CD4-positive, alpha-beta T cell treated with Interleukin-4 for 1 hour (primary cell): ENCODE measurements at regions not wholly inside any gene's neighbourhood (a gene's known extent, or its start where the extent isn't known, plus 50 kb on each side); places are given as distances from the start of the nearest gene placed in this dataset.

ENCODE experiments used
- DNase-seq, 2 donors: peaks; one replicate each; pipeline ENCODE4 v3.0.0-alpha.2; 2020 to 2022

DNA sequence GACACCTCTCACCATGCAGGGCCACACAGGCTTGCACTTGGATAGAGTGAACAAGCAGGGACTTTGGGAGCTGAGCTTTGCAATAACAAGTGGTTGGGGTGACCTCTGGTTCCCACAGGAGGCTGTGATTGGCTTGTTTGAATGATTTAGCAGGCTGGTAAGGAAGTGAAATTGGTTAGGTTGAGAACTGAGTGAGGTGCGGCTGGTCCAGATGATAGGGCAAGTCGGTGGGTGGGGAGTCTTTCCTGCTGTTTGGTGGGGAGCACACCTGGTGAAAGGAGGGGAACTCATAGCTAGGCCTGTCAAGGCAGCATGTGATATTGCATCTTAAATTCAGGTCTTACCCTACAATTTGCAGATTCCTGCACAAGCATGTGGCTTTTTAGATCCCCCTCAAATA is 794.6 kb upstream of the ZNF608 start:
- DNase-seq: no peak

DNA sequence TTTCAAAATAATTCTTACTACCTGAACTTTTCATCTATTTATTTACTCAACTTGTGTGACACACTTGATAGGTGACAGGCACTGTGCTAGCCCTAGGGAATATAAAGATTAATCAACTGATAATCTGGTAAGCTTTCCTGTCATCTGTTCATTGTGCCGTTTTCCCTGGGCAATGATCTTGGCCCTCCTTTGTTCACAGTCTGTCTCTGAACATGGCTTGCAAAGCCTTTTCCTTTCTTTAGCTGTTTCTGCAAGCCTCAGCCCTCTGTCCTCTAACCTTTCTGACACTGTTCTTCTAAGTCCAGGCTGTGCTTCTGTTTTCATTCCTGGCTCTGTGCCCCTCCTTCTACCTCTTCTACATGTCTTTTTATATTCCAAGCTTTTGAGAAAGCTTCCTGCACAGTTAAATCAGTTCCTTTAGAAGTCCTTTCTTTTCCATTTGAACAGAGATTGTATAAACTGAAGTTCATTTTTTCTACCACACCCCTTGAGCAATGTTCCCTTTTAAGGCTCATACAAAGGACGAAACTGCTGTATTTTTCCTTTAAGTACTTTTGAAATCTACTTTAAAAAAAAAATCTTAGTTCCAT is 803.0 kb upstream of the ZNF608 start:
- no peak for DNase-seq

DNA sequence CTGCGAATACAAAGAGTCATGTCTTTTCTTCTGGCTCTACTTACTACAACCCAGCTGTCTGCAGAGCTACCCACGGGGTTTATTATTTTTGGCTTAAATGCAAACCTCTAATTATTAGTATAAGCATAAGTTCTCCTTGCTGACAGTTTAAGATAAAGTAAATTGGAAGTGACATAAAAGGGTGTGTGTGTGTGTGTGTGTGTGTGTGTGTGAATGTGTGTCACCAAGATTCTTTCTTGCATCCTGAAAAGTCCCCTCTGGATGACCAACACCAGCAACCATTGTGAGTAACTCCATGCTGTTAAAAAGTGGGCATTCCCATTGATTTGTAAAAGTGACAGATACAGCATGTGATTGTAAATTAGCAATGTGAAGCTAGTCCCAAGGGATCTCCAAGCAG is 803.8 kb upstream of the ZNF608 start:
- DNase-seq: no peak

DNA sequence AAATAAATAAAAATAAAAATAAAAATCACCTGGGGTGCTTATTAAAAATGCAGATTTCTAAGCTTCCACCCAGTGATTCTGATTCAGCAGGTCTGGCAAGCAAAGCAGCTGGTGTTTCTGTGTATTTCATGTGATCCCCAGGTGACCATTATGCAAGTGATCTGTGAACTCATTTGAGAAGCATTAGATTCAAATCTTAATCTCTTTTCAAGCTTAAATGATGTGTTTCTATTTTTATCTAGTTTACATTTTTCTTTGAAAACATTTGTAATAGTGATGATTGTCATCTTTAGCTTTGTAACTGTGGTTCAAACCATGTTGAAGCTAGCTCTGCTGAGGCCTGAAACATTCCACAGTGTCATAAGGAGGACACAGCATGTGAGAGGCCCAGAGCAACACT is 804.8 kb upstream of the ZNF608 start:
- no peak for DNase-seq

DNA sequence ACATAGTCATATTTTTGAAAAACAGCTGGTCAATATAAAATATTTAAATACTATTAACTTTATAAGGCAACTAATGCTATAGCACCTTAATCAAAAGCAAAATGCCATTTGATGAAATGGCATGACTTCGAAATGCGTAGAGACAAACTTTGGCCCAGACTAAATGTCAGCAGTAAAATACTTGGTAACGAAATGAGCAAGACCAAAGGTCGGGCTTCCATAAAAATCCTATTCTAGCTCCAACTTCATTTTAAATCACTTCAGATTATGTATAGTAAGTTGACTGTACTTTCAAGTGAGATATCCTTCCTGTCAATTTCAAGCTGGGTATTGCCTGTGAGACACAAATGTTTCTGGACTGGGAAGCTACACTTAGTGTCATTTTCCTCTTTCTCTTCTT is 805.4 kb upstream of the ZNF608 start:
- no peak for DNase-seq

DNA sequence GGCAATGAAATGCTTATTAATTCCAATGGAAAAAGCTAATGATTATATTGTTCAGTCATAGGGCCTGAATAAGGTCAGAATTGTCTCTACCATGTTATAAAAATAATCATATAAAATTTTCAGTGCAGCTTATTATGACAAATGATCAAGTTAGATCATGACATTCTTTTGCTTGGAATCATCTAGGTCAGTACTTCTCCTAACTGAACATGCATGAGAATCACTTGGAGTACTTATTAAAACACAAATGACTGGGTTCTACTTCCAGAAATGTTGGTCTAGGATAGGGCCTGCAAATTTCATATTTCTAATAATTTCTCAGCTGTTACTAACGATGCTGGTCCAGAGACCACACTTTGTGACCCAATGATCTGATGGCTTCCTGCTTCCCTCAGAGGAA is 806.0 kb upstream of the ZNF608 start:
- no peak for DNase-seq

DNA sequence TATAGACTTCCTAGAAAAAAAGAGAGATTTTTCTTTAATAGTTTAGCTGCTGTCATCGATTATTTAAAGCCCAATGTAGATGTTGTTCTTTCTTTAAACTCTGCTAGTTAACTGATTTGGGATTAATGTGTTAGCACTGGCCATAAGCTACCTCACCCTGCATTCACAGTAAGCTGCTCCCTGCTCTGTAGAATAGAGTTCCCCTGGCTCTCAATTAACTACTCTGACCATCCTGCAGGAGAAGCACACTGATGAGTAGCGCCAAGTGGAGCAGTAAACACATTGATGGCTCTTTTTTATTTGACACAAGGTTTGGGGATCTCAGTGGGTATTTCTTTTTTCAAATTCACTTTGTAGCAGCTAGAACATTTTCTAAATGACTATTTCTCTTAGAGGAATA is 807.9 kb upstream of the ZNF608 start:
- DNase-seq: no peak

DNA sequence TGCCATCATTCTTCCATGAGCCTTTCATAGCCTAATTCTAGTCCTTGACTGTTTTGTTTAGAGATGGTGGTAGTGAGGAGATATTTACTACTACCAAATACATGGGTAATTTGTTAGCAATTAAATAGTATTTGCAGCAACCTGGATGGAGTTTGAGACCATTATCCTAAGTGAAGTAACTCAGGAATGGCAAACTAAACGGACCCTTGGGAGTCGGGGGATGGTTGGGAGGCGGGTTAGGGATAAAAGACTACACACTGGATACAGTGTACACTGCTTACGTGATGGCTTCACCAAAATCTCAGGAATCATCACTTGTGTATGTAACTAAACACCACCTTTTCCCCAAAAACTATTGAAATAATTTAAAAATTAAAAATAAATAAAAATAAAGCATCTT is 809.2 kb upstream of the ZNF608 start:
- DNase-seq: no peak

DNA sequence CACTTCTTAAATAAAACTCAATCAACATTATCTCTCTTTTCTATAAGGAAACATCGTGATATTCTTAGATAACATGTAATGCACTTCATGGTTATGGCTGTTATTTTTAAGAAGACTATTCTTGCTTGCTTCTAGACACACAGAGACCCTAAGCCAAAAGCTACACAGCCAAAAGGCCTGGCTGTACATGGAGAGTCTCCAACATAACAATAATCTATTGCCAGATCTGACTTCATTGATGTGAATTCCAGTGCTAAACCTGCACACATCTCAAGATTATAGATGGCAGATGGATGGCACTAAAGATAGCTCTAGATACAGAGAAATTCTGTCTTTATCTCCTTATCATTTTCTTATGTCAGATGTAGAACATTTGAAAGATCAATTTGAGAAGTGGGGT is 811.6 kb upstream of the ZNF608 start:
- DNase-seq: no peak

DNA sequence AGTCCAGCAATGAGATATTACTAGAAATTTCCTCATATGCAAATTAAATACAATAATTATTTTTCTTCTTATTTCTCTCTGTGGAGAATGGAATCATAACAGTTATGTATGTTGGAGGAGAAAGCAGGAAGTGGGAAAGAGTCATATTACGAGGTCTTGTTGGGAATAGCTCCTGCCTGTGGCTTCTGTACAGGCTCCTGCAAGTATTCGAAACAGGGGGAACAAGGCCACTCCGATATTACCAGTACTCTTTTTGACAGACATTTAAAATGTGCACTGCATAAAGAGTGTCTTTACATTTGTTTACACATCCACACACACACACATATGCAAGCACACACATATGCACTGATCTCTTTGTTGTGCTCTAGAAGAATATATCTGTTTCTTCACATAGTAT is 812.0 kb upstream of the ZNF608 start:
- DNase-seq: no peak

DNA sequence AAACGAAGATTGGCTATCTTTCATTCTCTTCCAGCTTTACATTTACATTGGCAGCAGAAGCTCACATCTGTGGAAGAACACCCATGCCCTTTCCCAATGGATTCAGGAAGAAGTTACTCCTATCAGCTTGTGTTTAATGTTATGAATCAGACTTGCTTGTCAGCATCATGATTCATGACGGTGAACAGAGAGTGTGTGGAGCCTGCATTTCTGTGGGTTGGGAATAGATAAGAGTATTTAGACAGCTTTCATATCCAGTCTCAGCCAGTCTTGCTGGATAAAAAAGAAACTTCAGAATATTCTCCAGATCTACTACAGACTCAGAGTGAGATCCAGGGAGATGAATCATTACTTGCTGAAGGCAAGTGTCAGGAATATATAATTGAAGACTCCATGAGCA is 812.9 kb upstream of the ZNF608 start:
- DNase-seq: no peak

DNA sequence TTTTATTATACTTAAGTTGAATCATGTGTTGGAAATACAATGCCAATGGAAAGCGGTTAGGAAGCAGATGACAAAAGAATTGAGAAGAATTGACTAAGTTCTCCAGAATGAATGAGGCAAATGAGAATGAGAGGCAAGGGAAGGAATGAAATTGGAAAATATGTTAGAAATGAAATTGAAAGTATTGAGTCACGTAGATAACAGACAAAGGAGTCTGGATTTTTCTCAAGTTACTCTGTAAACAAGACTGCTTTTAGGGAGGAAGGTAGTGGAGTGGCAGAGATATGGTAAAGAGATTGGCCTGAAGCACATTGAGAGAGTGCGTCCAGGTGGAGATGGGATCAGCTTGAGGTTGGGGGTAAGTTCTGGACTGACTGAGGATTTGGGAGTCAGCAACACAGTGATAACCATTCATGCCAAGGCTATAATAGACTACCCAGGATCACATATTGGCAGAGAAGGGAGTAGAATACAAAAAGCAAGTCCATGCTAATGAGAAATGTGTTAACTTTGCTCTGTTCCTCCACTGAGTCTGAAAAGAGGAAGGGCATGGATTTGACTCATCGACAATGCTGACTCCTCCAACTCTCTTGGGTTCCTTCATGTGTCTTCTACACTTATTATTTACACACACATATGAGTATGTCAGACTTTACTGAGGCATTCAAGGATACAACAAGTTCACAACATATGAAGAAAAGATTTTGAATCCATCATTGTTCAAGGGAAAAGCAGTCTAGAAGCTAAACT is 814.2 kb upstream of the ZNF608 start:
- no peak for DNase-seq

DNA sequence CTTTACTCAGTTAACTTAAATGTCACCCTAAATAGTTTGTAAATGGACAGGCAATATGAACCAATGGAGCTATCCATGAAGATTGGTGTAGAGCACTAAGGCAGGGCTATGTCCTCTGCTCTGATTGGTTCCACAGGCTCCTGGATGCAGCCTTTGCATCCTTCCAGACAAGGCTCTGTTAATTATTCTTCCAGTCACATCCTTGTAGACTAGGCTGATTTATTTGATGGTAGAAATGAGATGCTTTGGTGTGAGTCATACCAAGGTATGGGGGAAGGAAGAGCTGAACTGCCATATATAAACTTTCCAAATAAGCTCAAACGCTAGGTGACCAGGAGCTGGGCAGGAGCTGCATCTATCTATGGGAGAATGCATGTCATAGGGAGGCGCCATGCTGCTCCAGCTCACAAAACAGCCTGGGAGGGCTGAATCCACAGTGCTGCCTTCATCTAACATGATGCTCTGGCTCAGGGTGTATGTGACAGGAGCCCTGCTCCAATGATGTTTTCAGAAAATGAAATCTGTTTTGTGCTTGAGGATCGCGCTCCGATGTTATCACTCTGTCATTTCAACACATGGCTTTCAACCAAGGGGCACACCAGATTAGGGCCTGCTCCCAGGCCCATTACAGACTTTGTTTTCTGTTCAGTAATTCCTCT is 818.0 kb upstream of the ZNF608 start:
- DNase-seq: no peak

DNA sequence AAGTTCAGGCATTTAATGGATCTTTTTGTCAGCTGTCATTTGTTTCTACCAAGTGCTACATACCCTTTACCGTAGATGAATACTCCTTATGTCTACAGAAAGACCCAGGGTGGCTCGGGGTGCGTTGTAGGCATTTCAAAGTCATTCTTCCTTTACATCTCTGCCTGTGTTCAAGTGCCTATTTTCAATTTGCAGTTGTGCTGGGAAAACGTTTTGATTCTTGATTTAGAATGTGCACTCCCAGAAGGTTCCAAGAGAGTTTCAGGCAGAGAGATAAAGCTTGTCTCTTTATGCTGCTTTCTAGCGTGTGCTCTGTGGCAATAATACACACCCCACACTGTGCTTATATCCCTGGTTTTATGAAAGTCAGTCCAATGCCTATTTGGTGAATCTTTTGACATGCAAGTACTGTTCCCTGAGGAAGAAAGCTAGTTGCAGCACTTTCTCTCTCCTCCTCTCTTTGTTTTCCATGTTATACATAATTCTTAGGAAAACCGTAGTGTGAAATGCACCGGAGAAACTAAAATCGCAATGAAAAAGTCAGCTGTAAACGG is 828.1 kb upstream of the ZNF608 start:
- DNase-seq: no peak

DNA sequence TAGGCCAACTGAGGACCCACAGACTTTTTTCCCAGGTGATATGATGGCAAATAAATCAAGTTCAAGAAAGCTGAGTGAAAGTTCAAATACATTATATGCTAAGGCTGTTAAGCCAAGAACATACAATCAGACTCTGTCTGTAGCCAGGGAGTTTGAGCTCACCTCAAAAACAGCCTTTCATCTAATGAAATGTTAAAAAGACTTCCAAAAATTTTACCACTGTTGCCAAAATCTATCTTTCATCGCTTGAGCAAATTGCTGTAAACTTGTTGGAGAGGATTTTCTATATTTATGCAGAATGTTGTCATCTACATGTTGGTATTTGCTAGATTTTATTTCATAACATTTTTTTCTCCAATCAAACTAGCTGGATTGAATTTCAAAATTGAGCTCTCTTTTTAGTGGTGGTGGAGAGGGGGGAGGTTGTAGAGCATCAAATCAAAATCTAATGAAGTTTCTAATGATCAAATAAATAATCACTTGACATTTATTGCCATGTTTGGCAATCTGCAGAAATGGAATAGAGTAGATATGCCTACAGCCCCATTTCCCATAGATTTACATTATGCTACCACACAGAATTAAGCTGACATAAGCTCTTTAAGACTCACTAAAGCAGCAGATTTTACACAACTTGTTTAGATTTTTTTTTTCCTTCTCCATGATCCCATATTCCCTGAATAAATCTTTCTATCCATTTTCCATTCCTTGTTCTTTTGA is 828.9 kb upstream of the ZNF608 start:
- DNase-seq: no peak

DNA sequence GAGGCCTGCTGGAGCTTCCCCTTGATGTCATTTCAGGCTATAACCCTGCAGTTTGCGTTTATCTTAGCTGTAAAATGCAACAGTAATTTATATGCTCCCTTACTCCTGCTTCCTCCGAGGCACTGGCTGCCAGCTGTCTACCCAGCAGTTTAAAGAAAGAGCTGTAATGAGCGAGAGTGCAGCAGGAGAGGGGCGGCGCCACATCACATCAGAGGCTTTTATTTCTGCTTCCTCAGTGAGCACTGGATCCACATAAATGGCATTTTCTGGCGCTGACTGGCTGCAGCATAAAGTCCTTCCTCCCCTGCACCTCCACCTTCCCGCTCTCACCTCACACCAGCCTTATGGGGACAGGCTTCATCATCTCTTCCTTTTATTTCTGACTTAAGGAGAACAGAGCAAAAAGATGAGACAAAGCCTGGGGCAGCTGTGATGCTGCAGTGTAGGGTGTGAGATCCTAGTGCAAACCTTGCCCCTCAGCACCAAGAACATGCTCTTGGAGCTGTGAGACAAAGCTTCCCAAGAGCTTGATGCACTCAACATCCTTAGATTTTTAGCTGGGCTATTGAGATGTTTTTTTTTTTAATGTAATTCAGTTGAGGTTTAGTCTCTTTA is 829.6 kb upstream of the ZNF608 start:
- no peak for DNase-seq

DNA sequence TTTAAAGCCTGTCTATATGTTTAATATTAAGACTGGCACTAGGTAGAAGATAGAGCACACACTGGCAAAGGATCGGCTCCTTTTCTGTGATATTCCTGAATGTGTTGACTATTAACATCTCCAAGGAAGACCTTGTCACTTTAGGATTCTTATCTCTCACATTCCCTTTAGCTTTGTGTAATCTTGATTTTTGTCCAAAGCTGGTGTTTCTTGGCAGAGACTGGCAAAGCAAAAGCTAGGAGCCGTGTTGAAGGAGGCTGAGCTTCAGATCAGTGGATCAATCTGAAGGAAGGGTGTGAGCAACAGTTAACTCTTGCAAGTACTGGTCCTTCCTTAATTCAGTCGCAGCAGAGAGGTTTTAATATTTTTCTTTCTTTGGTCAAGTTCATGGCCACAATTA is 830.4 kb upstream of the ZNF608 start:
- no peak for DNase-seq

DNA sequence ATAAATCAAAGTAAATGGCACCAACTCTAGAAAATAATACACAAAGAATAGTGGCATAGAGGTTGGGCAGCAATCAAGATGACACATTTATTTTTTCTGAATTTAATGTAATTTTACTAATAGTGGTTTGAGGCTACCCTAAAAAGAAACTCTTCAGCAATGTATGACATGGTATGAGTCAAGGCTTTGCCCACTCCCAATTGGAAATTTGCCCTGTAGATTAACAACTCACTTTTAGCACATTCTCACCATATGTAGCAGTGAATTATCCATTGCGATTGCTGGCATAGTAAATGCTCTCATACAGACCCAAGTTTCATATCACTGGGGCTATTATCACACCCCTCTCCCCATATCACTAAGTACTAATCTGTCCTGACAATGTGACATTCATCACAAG is 832.1 kb upstream of the ZNF608 start:
- DNase-seq: no peak

DNA sequence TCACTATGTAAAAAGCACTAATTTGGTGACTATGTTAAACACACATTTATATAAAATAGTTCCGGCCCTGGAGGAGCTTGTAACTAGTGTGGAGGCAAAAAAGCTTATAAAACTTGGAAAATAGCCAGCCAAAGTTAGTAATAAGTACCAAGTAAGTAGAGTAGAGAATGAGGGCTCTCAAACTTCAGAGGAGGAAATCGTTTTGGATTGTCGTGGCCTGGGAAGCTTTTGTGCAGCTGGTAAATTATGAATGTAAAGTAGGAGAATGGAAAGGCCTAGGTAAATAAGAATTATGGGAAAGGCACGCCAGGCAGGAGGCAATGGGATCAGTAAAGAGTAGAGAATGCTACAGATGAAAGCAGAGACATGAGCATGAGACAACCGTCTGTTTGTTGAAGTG is 832.7 kb upstream of the ZNF608 start:
- no peak for DNase-seq

DNA sequence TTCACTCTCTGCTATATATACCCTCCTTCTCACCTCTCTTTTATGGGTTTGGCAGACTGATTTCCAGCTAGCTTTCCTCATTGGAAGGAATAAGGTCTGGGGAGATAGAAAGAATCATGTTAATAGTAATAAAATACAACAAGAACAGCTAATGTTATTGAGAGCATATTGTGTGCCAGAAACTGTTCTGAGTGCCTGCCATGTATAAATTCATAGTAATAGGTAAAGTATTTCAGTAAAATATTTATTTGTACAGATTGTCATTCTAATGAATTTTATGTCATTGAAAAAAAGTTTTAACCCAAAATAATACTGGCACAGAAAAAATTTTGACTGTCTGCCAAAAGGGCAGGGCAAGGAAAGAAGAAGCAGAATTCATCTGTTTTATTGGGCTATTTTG is 834.9 kb upstream of the ZNF608 start:
- no peak for DNase-seq

DNA sequence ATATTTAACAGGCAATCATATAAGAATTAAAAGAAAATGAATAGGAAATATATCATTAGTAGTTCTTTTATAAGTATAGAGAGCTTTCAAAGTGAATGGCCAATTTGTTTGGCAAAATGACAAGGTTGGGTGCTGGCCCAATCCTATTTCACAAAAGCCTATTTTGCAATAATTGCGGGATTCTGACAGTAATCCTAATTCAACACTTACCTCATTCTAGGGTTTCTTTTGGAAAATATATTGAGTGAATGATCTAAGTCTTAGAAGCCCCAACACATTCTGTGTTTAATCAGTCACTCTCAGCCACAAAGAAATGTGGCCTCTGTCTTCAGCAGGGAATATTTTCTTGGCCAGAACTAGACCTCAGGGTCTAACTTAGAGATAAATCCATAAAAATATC is 835.9 kb upstream of the ZNF608 start:
- no peak for DNase-seq

DNA sequence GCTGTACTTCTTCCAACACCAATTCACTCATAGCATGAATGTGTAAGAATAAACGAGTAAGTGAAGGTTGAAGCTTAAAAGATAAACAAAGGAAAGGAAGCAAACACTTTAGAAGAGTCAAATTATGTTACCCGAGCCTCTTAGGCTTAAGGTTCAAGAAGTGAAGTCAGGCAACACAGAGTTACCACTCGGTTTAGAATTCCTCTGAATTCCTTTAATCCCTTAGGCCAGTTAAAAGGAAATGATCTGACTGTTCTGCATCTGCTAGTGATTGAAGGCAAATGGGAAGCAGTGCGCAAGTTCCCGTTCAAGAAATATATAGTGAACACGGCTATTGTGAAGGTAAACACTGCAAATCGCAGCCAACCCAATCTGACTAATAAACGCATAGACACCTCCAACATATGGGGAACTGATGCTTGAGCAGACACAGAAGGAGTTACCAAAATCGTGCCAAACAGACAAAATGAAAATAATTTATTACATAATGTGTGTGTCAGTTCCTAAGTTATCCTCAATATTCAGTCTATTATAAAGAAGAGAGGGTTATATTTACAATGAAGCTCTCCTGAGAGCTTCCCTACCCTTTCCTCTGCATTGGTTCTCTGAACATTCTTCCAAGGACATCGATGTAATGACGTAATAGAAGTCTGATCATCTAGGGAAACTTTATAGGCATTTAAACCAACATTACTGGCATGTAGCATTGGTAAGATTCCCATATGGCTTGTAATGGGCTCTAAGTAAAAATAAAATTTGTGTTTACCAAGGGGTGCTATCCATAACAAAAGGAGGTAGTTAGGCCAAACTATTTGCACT is 837.1 kb upstream of the ZNF608 start:
- no peak for DNase-seq
